SK-N-SH (cell line): ENCODE measurements at regions not wholly inside any gene's neighbourhood (a gene's known extent, or its start where the extent isn't known, plus 50 kb on each side); places are given as distances from the start of the nearest gene placed in this dataset.

Experiments used
- CTCF ChIA-PET: fragments of 300-600, 350-600 bp; formaldehyde crosslinking; extraction: SDS; loops from one replicate; lab custom pipeline; 2021; lab: Yijun Ruan, JAX
- POLR2A ChIA-PET: fragments of 350-600 bp; sonication (Branson Sonifier 250); formaldehyde crosslinking; extraction: SDS; loops from one replicate; lab custom pipeline; 2020; ENCODE audit warnings: antibody characterized with exemption, inconsistent platforms; lab: Yijun Ruan, JAX
- DNase-seq: peaks from one replicate; pipeline ENCODE4 v3.0.0; 2012
- H2AFZ ChIP-seq: fragments of 200-600 bp; sonication (generic); 2 replicates; pipeline ENCODE4 v1.8.1; 2016; ENCODE audit warnings: antibody characterized with exemption, mild to moderate bottlenecking, low read depth
- H3F3A ChIP-seq: fragments of 200-600 bp; sonication (generic); replicated peaks from 2 replicates; pipeline ENCODE3; 2016; ENCODE audit warnings: antibody characterized with exemption, mild to moderate bottlenecking; ENCODE audit not compliant: insufficient read depth
- H3K27ac ChIP-seq, 2 experiments: fragments of 200-500 bp in 1 of 2; fragments of 200-600 bp in 1 of 2; sonication (Bioruptor generic) in 1 of 2; sonication (generic), shearing (Covaris generic) in 1 of 2; 2 replicates each; pipeline versions ENCODE4 v1.5.1 to v1.6.1; 2014 to 2016; ENCODE audit warnings: low read depth in 2 of 2, inconsistent platforms in 1 of 2, low read length in 1 of 2, mild to moderate bottlenecking in 1 of 2, mixed read lengths in 1 of 2
- H3K27me3 ChIP-seq: fragments of 200-600 bp; sonication (generic), shearing (Covaris generic); 2 replicates; pipeline ENCODE4 v1.6.1; 2016; ENCODE audit warnings: mixed run types; ENCODE audit not compliant: insufficient read depth
- H3K36me3 ChIP-seq, 2 experiments: fragments of 200-500 bp in 1 of 2; fragments of 200-600 bp in 1 of 2; sonication (Bioruptor generic) in 1 of 2; sonication (generic) in 1 of 2; replicated peaks in 1 of 2; 2 replicates each; pipeline versions ENCODE3 to v1.5.1; 2014 to 2016; ENCODE audit warnings: low read length in 1 of 2, mild to moderate bottlenecking in 1 of 2; ENCODE audit not compliant: insufficient read depth in 2 of 2, control insufficient read depth in 1 of 2
- H3K4me1 ChIP-seq, 2 experiments: fragments of 200-500 bp in 1 of 2; fragments of 200-600 bp in 1 of 2; sonication (Bioruptor generic) in 1 of 2; sonication (generic), shearing (Covaris generic) in 1 of 2; 2 replicates each; pipeline versions ENCODE4 v1.5.1 to v1.6.1; 2014 to 2016; ENCODE audit warnings: low read depth in 1 of 2, low read length in 1 of 2, mixed run types in 1 of 2; ENCODE audit not compliant: insufficient read depth in 2 of 2, control insufficient read depth in 1 of 2
- H3K4me2 ChIP-seq: fragments of 200-600 bp; sonication (generic), shearing (Covaris generic); 2 replicates; pipeline ENCODE4 v1.6.1; 2017; ENCODE audit warnings: mixed run types
- H3K4me3 ChIP-seq, 2 experiments: fragments of 200-500 bp in 1 of 2; fragments of 200-600 bp in 1 of 2; sonication (Bioruptor generic) in 1 of 2; sonication (generic), shearing (Covaris generic) in 1 of 2; 2 replicates each; pipeline versions ENCODE4 v1.5.1 to v1.8.1; 2014 to 2016; ENCODE audit warnings: low read depth in 2 of 2, inconsistent platforms in 1 of 2, low read length in 1 of 2, mild to moderate bottlenecking in 1 of 2, mixed read lengths in 1 of 2, moderate library complexity in 1 of 2
- H3K79me2 ChIP-seq: fragments of 200-600 bp; sonication (generic); 2 replicates; pipeline ENCODE4 v1.8.1; 2017; ENCODE audit warnings: mild to moderate bottlenecking; ENCODE audit not compliant: insufficient read depth
- H3K9ac ChIP-seq: fragments of 200-600 bp; sonication (generic); 2 replicates; pipeline ENCODE4 v1.6.1; 2017; ENCODE audit warnings: mixed run types
- H3K9me2 ChIP-seq: fragments of 200-600 bp; sonication (generic); 2 replicates; pipeline ENCODE4 v1.6.1; 2017; ENCODE audit warnings: mixed run types
- H3K9me3 ChIP-seq: fragments of 200-600 bp; sonication (generic); 2 replicates; pipeline ENCODE4 v1.6.1; 2017; ENCODE audit warnings: mixed run types, mild to moderate bottlenecking, moderate library complexity
- H4K20me1 ChIP-seq: fragments of 200-600 bp; sonication (generic); 2 replicates; pipeline ENCODE4 v1.6.1; 2017; ENCODE audit warnings: mild to moderate bottlenecking, mixed run types; ENCODE audit not compliant: insufficient read depth
- CHD2 ChIP-seq: fragments of 150-350 bp; IDR thresholded peaks from 2 replicates; pipeline ENCODE4 v1.6.1; 2018; ENCODE audit warnings: low read length; ENCODE audit not compliant: partially characterized antibody
- ELF1 ChIP-seq: IDR thresholded peaks from 2 replicates; pipeline ENCODE4 v1.4.0; 2012
- EZH2phosphoT487 ChIP-seq: fragments of 200-600 bp; sonication (generic); IDR thresholded peaks from 2 replicates; pipeline ENCODE4 v1.6.1; 2017; ENCODE audit warnings: low read depth, mixed run types, mild to moderate bottlenecking, antibody characterized with exemption, moderate library complexity, borderline replicate concordance
- GATA2 ChIP-seq: sonication (generic); formaldehyde crosslinking; IDR thresholded peaks from 2 replicates; pipeline ENCODE4 v1.5.0; 2020; ENCODE audit warnings: mild to moderate bottlenecking, missing genetic modification reagents
- MXI1 ChIP-seq: IDR thresholded peaks from 2 replicates; pipeline ENCODE4 v1.6.1; 2012; ENCODE audit warnings: mild to moderate bottlenecking, low read depth, low read length, improper control_type of control experiment
- RFX5 ChIP-seq: IDR thresholded peaks from 2 replicates; pipeline ENCODE4 v1.6.1; 2012; ENCODE audit warnings: mild to moderate bottlenecking, improper control_type of control experiment, low read length
- SIN3A ChIP-seq: IDR thresholded peaks from 2 replicates; pipeline ENCODE4 v1.6.1; 2012; ENCODE audit warnings: low read depth, mild to moderate bottlenecking, low read length, moderate library complexity, borderline replicate concordance
- TCF12 ChIP-seq: IDR thresholded peaks from 2 replicates; pipeline ENCODE4 v1.4.0; 2012
- YY1 ChIP-seq: IDR thresholded peaks from 2 replicates; pipeline ENCODE4 v1.4.0; 2012; ENCODE audit warnings: low read depth, mild to moderate bottlenecking
- WGBS: methylation state at CpG from one replicate; pipeline ENCODE4 v1.1.6; 2017; ENCODE audit warnings: low lambda C conversion rate; 5-methylcytosine and 5-hydroxymethylcytosine counted together
- TF ChIP-seq, protein P1 (sequence below): IDR thresholded peaks from 2 replicates; pipeline ENCODE4 v1.6.1; 2012; ENCODE audit warnings: mild to moderate bottlenecking, low read depth, low read length, moderate library complexity
- TF ChIP-seq, protein P2 (sequence below): IDR thresholded peaks from 2 replicates; pipeline ENCODE4 v1.4.0; 2012; ENCODE audit warnings: low read depth, borderline replicate concordance
- TF ChIP-seq, protein P3 (sequence below): fragments of 150-350 bp; IDR thresholded peaks from 2 replicates; pipeline ENCODE4 v1.6.1; 2016; ENCODE audit warnings: mild to moderate bottlenecking, low read depth, low read length
- TF ChIP-seq, protein P4 (sequence below): IDR thresholded peaks from 2 replicates; pipeline ENCODE4 v1.4.0; 2012; ENCODE audit warnings: low read depth, borderline replicate concordance
- TF ChIP-seq, protein P5 (sequence below): IDR thresholded peaks from 2 replicates; pipeline ENCODE4 v1.4.0; 2012; ENCODE audit warnings: low read depth
- TF ChIP-seq, protein P6 (sequence below): fragments of 200-600 bp; sonication (generic); IDR thresholded peaks from 2 replicates; pipeline ENCODE4 v1.6.1; 2017; ENCODE audit warnings: antibody characterized with exemption, mild to moderate bottlenecking, moderate library complexity

DNA sequence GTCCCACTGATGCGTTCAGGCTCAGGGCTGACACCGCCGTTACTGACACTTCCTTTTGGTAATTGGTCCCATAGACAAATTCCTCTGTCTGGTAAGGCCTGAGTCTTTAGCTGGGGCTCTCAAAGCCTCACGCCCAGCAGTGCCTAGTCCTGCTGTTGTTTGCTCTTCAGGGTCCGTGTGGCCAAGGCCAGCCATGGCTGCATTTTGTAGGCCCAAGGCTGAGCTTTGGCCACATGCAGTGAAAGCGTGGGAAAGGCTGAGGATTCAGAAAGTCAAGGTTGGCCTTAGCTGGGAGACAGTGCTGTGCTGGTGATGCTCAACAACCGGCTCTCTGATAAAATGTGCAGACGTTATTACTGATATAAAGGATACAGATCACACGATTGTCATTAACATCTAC, 63.5 kb upstream of the C1orf174 start:
- H3K79me2 ChIP-seq: no peaks in the 10 kb centered on the region
- H3K4me1 ChIP-seq: no peaks in the 10 kb centered on the region
- no peaks in the 10 kb centered on the region for H4K20me1 ChIP-seq
- no peak overlapping the region for H3K4me2 ChIP-seq
- TF ChIP-seq RFX5: no peak
- no peak for TF ChIP-seq CHD2
- TF ChIP-seq TCF12: no peak
- no peak for TF ChIP-seq YY1
- no peak for TF ChIP-seq SIN3A
- TF ChIP-seq, protein P1, sequence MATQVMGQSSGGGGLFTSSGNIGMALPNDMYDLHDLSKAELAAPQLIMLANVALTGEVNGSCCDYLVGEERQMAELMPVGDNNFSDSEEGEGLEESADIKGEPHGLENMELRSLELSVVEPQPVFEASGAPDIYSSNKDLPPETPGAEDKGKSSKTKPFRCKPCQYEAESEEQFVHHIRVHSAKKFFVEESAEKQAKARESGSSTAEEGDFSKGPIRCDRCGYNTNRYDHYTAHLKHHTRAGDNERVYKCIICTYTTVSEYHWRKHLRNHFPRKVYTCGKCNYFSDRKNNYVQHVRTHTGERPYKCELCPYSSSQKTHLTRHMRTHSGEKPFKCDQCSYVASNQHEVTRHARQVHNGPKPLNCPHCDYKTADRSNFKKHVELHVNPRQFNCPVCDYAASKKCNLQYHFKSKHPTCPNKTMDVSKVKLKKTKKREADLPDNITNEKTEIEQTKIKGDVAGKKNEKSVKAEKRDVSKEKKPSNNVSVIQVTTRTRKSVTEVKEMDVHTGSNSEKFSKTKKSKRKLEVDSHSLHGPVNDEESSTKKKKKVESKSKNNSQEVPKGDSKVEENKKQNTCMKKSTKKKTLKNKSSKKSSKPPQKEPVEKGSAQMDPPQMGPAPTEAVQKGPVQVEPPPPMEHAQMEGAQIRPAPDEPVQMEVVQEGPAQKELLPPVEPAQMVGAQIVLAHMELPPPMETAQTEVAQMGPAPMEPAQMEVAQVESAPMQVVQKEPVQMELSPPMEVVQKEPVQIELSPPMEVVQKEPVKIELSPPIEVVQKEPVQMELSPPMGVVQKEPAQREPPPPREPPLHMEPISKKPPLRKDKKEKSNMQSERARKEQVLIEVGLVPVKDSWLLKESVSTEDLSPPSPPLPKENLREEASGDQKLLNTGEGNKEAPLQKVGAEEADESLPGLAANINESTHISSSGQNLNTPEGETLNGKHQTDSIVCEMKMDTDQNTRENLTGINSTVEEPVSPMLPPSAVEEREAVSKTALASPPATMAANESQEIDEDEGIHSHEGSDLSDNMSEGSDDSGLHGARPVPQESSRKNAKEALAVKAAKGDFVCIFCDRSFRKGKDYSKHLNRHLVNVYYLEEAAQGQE: no peak
- TF ChIP-seq, protein P2, sequence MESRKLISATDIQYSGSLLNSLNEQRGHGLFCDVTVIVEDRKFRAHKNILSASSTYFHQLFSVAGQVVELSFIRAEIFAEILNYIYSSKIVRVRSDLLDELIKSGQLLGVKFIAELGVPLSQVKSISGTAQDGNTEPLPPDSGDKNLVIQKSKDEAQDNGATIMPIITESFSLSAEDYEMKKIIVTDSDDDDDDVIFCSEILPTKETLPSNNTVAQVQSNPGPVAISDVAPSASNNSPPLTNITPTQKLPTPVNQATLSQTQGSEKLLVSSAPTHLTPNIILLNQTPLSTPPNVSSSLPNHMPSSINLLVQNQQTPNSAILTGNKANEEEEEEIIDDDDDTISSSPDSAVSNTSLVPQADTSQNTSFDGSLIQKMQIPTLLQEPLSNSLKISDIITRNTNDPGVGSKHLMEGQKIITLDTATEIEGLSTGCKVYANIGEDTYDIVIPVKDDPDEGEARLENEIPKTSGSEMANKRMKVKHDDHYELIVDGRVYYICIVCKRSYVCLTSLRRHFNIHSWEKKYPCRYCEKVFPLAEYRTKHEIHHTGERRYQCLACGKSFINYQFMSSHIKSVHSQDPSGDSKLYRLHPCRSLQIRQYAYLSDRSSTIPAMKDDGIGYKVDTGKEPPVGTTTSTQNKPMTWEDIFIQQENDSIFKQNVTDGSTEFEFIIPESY: no peak
- TF ChIP-seq MXI1: no peak
- TF ChIP-seq GATA2 (CRISPR knock-in tag): no peak
- TF ChIP-seq, protein P3, sequence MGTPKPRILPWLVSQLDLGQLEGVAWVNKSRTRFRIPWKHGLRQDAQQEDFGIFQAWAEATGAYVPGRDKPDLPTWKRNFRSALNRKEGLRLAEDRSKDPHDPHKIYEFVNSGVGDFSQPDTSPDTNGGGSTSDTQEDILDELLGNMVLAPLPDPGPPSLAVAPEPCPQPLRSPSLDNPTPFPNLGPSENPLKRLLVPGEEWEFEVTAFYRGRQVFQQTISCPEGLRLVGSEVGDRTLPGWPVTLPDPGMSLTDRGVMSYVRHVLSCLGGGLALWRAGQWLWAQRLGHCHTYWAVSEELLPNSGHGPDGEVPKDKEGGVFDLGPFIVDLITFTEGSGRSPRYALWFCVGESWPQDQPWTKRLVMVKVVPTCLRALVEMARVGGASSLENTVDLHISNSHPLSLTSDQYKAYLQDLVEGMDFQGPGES: no peak
- TF ChIP-seq, protein P4, sequence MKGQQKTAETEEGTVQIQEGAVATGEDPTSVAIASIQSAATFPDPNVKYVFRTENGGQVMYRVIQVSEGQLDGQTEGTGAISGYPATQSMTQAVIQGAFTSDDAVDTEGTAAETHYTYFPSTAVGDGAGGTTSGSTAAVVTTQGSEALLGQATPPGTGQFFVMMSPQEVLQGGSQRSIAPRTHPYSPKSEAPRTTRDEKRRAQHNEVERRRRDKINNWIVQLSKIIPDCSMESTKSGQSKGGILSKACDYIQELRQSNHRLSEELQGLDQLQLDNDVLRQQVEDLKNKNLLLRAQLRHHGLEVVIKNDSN: no peak
- no peak for TF ChIP-seq EZH2phosphoT487
- TF ChIP-seq, protein P5, sequence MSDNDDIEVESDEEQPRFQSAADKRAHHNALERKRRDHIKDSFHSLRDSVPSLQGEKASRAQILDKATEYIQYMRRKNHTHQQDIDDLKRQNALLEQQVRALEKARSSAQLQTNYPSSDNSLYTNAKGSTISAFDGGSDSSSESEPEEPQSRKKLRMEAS: no peak
- TF ChIP-seq ELF1: no peak
- TF ChIP-seq, protein P6, sequence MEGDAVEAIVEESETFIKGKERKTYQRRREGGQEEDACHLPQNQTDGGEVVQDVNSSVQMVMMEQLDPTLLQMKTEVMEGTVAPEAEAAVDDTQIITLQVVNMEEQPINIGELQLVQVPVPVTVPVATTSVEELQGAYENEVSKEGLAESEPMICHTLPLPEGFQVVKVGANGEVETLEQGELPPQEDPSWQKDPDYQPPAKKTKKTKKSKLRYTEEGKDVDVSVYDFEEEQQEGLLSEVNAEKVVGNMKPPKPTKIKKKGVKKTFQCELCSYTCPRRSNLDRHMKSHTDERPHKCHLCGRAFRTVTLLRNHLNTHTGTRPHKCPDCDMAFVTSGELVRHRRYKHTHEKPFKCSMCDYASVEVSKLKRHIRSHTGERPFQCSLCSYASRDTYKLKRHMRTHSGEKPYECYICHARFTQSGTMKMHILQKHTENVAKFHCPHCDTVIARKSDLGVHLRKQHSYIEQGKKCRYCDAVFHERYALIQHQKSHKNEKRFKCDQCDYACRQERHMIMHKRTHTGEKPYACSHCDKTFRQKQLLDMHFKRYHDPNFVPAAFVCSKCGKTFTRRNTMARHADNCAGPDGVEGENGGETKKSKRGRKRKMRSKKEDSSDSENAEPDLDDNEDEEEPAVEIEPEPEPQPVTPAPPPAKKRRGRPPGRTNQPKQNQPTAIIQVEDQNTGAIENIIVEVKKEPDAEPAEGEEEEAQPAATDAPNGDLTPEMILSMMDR: no peak
- H3K36me3 ChIP-seq: no peaks in the 10 kb centered on the region
- H3F3A ChIP-seq: no peaks in the 10 kb centered on the region
- no peak overlapping the region for H3K4me3 ChIP-seq
- ChIA-PET POLR2A (no interaction called here), CTCF (no interaction called here)
- WGBS: 46% methylated on average over 9 of the region's 9 CpGs
- no peak overlapping the region for H3K9ac ChIP-seq
- H3K9me3 ChIP-seq: no peaks in the 10 kb centered on the region
- no peak for DNase-seq
- H3K9me2 ChIP-seq: no peaks in the 10 kb centered on the region
- no peak overlapping the region for H3K27ac ChIP-seq
- no peaks in the 10 kb centered on the region for H3K27me3 ChIP-seq
- no peak overlapping the region for H2AFZ ChIP-seq
